ENCODE measurements at regions not wholly inside any gene's neighbourhood (a gene's known extent, or its start where the extent isn't known, plus 50 kb on each side); places are given as distances from the start of the nearest gene placed in this dataset.

DNA sequence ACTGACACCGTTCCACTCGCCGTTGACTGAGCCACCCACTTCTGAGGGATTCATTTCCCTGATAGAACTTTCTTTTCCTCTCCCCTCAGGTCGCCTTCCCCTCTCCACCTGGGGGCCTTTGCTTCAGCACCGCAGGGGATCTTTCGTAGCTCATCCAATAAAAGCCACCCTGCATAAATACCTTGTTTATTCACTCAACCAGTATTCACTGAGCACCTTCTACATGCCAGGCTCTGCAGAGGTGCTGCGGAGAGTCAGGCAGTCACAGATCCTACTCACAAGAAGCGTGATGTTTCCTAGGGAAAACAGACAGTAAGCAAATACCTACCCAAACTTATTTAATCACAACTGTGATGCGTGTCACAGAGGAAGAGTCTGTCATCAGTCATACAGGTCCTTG, 127.7 kb downstream of the TEX36 start:
- TF ChIP-seq SP1 (IDR thresholded peaks at IDR 0.05) (no peak), TARDBP (IDR thresholded peaks at IDR 0.05) (no peak), SUZ12 (IDR thresholded peaks at IDR 0.05) (no peak), HDGF (IDR thresholded peaks at IDR 0.05; ENCODE audit: borderline replicate concordance) (no peak), NFRKB (IDR thresholded peaks at IDR 0.05) (no peak), L3MBTL2 (conservative IDR thresholded peaks at IDR 0.05) (no peak), BHLHE40 (IDR thresholded peaks at IDR 0.05; ENCODE audit: borderline replicate concordance) (no peak), FOXA1 (IDR thresholded peaks at IDR 0.05) (no peak), ARNT (IDR thresholded peaks at IDR 0.05) (no peak), FOXK2 (IDR thresholded peaks at IDR 0.05) (no peak)
- TF ChIP-seq, protein P1, sequence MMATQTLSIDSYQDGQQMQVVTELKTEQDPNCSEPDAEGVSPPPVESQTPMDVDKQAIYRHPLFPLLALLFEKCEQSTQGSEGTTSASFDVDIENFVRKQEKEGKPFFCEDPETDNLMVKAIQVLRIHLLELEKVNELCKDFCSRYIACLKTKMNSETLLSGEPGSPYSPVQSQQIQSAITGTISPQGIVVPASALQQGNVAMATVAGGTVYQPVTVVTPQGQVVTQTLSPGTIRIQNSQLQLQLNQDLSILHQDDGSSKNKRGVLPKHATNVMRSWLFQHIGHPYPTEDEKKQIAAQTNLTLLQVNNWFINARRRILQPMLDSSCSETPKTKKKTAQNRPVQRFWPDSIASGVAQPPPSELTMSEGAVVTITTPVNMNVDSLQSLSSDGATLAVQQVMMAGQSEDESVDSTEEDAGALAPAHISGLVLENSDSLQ (IDR thresholded peaks at IDR 0.05), result no peak
